HCT116 (cell line): ENCODE measurements at regions not wholly inside any gene's neighbourhood (a gene's known extent, or its start where the extent isn't known, plus 50 kb on each side); places are given as distances from the start of the nearest gene placed in this dataset.

Experiments
- ATAC-seq: fragments of 200-7000 bp; cut with Tn5 transposase; 2 replicates; pipeline ENCODE4 v1.9.1; 2020; ENCODE audit warnings: mild to moderate bottlenecking, moderate library complexity
- BruUV-seq: library from RNA; stranded (reverse); fragments of 400-500 nt; replicated peaks from 2 replicates; lab custom pipeline; 2021; lab: Mats Ljungman, UMichigan
- CTCF ChIA-PET: fragments of 300-600 bp; sonication (Branson Sonifier 250); formaldehyde crosslinking; loops from one replicate; lab custom pipeline; 2021; ENCODE audit warnings: antibody characterized with exemption; lab: Charles Lee
- POLR2A ChIA-PET: fragments of 300-600, 350-600 bp; sonication (Branson Sonifier 250); formaldehyde crosslinking; loops from one replicate; lab custom pipeline; 2021; ENCODE audit warnings: antibody characterized with exemption; lab: Charles Lee
- RAD21 ChIA-PET, 2 experiments: fragments of 300-600 bp; sonication (Branson Sonifier 250); formaldehyde crosslinking; loops; one replicate each; lab custom pipeline; 2023; ENCODE audit warnings: low total read pairs in 2 of 2; ENCODE audit not compliant: uncharacterized antibody in 2 of 2, unreplicated experiment in 2 of 2, low non-redundant PET in 1 of 2; lab: Charles Lee
- DNase-seq: peaks from one replicate; pipeline ENCODE4 v3.0.0-alpha.2; 2010; ENCODE audit warnings: low read depth, low spot score
- H2AFZ ChIP-seq: fragments of 200-600 bp; shearing (Covaris generic), sonication (generic); 2 replicates; pipeline ENCODE4 v1.6.1; 2017; ENCODE audit warnings: low read depth, mixed run types, mixed read lengths, antibody characterized with exemption, low read length; ENCODE audit not compliant: poor library complexity, severe bottlenecking
- H3K27ac ChIP-seq: 2 replicates; pipeline ENCODE4 v1.5.1; 2012; ENCODE audit warnings: low read depth, low read length
- H3K27me3 ChIP-seq: fragments of 200-600 bp; sonication (generic); 2 replicates; pipeline ENCODE4 v1.6.1; 2016; ENCODE audit warnings: mixed run types, low read length, mixed read lengths; ENCODE audit not compliant: insufficient read depth
- H3K36me3 ChIP-seq, 2 experiments: fragments of 200-500 bp in 1 of 2; fragments of 200-600 bp in 1 of 2; sonication (Bioruptor generic) in 1 of 2; sonication (generic) in 1 of 2; 2 replicates each; pipeline versions ENCODE4 v1.5.1 to v1.6.1; 2014 to 2016; ENCODE audit warnings: low read length in 2 of 2, inconsistent platforms in 1 of 2, mixed read lengths in 1 of 2, mixed run types in 1 of 2; ENCODE audit not compliant: insufficient read depth in 2 of 2, control insufficient read depth in 1 of 2
- H3K4me1 ChIP-seq, 2 experiments: fragments of 200-600 bp in 1 of 2; sonication (generic) in 1 of 2; 2 replicates each; pipeline versions ENCODE4 v1.5.1 to v1.6.1; 2012 to 2017; ENCODE audit warnings: low read length in 2 of 2, inconsistent platforms in 1 of 2, mild to moderate bottlenecking in 1 of 2, mixed read lengths in 1 of 2, mixed run types in 1 of 2, moderate library complexity in 1 of 2; ENCODE audit not compliant: insufficient read depth in 2 of 2, control insufficient read depth in 1 of 2
- H3K4me2 ChIP-seq: fragments of 200-600 bp; sonication (generic); 2 replicates; pipeline ENCODE4 v1.6.1; 2017; ENCODE audit warnings: mixed run types, low read length, mixed read lengths
- H3K4me3 ChIP-seq, 2 experiments: fragments of 200-600 bp in 1 of 2; sonication (generic) in 1 of 2; replicated peaks in 1 of 2; 2 replicates each; pipeline ENCODE4 v1.5.1; 2011 to 2016; ENCODE audit warnings: low read length in 2 of 2, control low read depth in 1 of 2, low read depth in 1 of 2, mild to moderate bottlenecking in 1 of 2, mixed read lengths in 1 of 2, mixed run types in 1 of 2
- H3K79me2 ChIP-seq: fragments of 200-600 bp; sonication (generic); 2 replicates; pipeline ENCODE4 v1.6.1; 2017; ENCODE audit warnings: mild to moderate bottlenecking, mixed run types, low read length, moderate library complexity, mixed read lengths; ENCODE audit not compliant: insufficient read depth
- H3K9ac ChIP-seq: fragments of 200-600 bp; sonication (generic); 2 replicates; pipeline ENCODE4 v1.6.1; 2016; ENCODE audit warnings: low read length, mixed read lengths
- H3K9me2 ChIP-seq: fragments of 200-600 bp; sonication (generic), shearing (Covaris generic); 2 replicates; pipeline ENCODE4 v1.6.1; 2017; ENCODE audit warnings: mixed run types, mild to moderate bottlenecking, moderate library complexity; ENCODE audit not compliant: insufficient read depth
- H3K9me3 ChIP-seq, 2 experiments: fragments of 200-500 bp in 1 of 2; fragments of 200-600 bp in 1 of 2; sonication (Bioruptor generic) in 1 of 2; sonication (generic) in 1 of 2; 2 replicates each; pipeline ENCODE4 v1.6.1; 2014 to 2017; ENCODE audit warnings: low read length in 2 of 2, mixed read lengths in 2 of 2, inconsistent platforms in 1 of 2, low read depth in 1 of 2, mild to moderate bottlenecking in 1 of 2, mixed run types in 1 of 2, moderate library complexity in 1 of 2; ENCODE audit not compliant: control insufficient read depth in 1 of 2, insufficient read depth in 1 of 2
- H4K20me1 ChIP-seq: fragments of 200-600 bp; sonication (generic), shearing (Covaris generic); 2 replicates; pipeline ENCODE4 v1.6.1; 2017; ENCODE audit warnings: mixed run types, mild to moderate bottlenecking, moderate library complexity; ENCODE audit not compliant: insufficient read depth
- EZH2 ChIP-seq: fragments of 200-600 bp; sonication (generic); IDR thresholded peaks from 2 replicates; pipeline ENCODE4 v1.6.1; 2017; ENCODE audit warnings: antibody characterized with exemption, mixed run types
- FOSL1 ChIP-seq: IDR thresholded peaks from 2 replicates; pipeline ENCODE4 v1.6.1; 2012; ENCODE audit warnings: low read depth
- JUND ChIP-seq: IDR thresholded peaks from 2 replicates; pipeline ENCODE4 v1.6.1; 2012
- RAD21 ChIP-seq: IDR thresholded peaks from 2 replicates; pipeline ENCODE4 v1.6.1; 2012; ENCODE audit warnings: low read depth, mild to moderate bottlenecking
- SRF ChIP-seq: IDR thresholded peaks from 2 replicates; pipeline ENCODE4 v1.6.1; 2012; ENCODE audit warnings: low read depth
- YY1 ChIP-seq: IDR thresholded peaks from 2 replicates; pipeline ENCODE4 v1.6.1; 2011; ENCODE audit warnings: low read length, low read depth, moderate library complexity, mild to moderate bottlenecking; ENCODE audit not compliant: insufficient replicate concordance; ENCODE audit errors: extremely low read depth
- intact Hi-C: fragments of 100-400 bp; cut with micrococcal nuclease; formaldehyde crosslinking; loops from 2 replicates; pipeline ENCODE4 v1.10.0; 2022
- TF ChIP-seq, protein P1 (sequence below): IDR thresholded peaks from 2 replicates; pipeline ENCODE4 v1.6.1; 2012; ENCODE audit warnings: low read depth

GRCh38 chr2:156663757-156664409 is 227.7 kb downstream of the GPD2 start:
- ChIA-PET CTCF (no interaction called here), POLR2A (no interaction called here), RAD21 (no interaction called here)
- Histone ChIP-seq H3K9me3 (no peaks in the 10 kb centered on the region), H3K9ac (no peak overlapping the region), H3K27me3 (no peaks in the 10 kb centered on the region), H3K4me3 (no peak overlapping the region), H3K27ac (no peak overlapping the region), H3K4me1 (no peaks in the 10 kb centered on the region), H4K20me1 (no peaks in the 10 kb centered on the region), H3K4me2 (no peak overlapping the region), H3K36me3 (no peaks in the 10 kb centered on the region), H3K9me2 (no peaks in the 10 kb centered on the region), H2AFZ (no peak overlapping the region), H3K79me2 (no peaks in the 10 kb centered on the region)
- intact Hi-C loops, result no loop called here
- no peak for ATAC-seq
- no peak for DNase-seq
- TF ChIP-seq SRF (no peak), JUND (no peak), EZH2 (no peak), RAD21 (no peak), YY1 (no peak), FOSL1 (no peak)
- TF ChIP-seq, protein P1, sequence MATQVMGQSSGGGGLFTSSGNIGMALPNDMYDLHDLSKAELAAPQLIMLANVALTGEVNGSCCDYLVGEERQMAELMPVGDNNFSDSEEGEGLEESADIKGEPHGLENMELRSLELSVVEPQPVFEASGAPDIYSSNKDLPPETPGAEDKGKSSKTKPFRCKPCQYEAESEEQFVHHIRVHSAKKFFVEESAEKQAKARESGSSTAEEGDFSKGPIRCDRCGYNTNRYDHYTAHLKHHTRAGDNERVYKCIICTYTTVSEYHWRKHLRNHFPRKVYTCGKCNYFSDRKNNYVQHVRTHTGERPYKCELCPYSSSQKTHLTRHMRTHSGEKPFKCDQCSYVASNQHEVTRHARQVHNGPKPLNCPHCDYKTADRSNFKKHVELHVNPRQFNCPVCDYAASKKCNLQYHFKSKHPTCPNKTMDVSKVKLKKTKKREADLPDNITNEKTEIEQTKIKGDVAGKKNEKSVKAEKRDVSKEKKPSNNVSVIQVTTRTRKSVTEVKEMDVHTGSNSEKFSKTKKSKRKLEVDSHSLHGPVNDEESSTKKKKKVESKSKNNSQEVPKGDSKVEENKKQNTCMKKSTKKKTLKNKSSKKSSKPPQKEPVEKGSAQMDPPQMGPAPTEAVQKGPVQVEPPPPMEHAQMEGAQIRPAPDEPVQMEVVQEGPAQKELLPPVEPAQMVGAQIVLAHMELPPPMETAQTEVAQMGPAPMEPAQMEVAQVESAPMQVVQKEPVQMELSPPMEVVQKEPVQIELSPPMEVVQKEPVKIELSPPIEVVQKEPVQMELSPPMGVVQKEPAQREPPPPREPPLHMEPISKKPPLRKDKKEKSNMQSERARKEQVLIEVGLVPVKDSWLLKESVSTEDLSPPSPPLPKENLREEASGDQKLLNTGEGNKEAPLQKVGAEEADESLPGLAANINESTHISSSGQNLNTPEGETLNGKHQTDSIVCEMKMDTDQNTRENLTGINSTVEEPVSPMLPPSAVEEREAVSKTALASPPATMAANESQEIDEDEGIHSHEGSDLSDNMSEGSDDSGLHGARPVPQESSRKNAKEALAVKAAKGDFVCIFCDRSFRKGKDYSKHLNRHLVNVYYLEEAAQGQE, result no peak
- BruUV-seq, result no TSS peak
